ENCODE measurements at regions not wholly inside any gene's neighbourhood (a gene's known extent, or its start where the extent isn't known, plus 50 kb on each side); places are given as distances from the start of the nearest gene placed in this dataset.

GRCh38 chr1:80076469-80076868 lies 1069.9 kb upstream of the ADGRL4 start:
- DNase-seq: no peak

GRCh38 chr1:80075351-80075750 lies 1068.8 kb upstream of the ADGRL4 start:
- DNase-seq: no peak

GRCh38 chr1:80072563-80072962 lies 1066.0 kb upstream of the ADGRL4 start:
- no peak for DNase-seq

DNA sequence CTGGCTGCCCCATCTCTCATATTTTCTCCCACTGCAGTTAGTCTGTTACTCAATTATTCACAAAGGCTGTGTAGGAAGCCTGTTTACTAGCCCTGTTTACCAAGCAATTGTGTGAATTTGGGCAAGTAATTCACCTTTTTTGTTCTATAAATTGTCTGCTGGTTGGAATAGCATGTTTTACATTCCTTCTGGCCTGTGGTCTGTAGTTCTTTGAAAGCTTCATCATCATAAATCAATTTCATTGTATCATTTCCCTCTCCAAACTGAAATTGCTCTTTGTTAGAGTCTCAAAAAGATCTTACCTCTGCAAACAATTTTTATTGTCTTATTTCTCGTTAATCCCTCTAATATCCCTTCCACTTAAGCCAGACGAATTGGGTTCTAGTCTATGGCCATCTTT lies 1059.5 kb upstream of the ADGRL4 start:
- DNase-seq: no peak

DNA sequence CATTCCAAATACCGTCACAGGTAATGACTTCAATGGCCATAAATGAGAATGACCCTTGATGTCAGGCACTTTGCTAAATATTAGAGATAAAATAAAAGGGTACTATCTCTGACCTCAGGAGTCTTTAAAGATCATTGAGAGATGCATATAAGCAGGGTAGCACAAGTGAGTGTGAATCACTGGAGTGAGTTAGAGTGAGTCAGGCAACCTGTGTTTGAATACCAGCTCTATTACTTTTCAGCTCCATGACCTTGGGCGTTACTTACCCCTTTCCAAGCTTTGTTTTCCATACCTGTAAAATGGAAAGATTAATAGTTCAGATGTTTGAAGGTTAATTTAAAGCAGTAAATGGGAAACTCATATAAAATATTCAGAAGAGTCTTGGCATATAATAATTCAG lies 1058.0 kb upstream of the ADGRL4 start:
- no peak for DNase-seq

GRCh38 chr1:80059940-80060339 lies 1053.4 kb upstream of the ADGRL4 start:
- DNase-seq: no peak

GRCh38 chr1:80056179-80056578 lies 1049.6 kb upstream of the ADGRL4 start:
- DNase-seq: no peak

- DNase-seq: no peak
Observed at GRCh38 chr1:80054129-80054528, 1047.6 kb upstream of the ADGRL4 start.

GRCh38 chr1:80053613-80054012 lies 1047.1 kb upstream of the ADGRL4 start:
- DNase-seq: no peak

GRCh38 chr1:80050523-80050922 lies 1044.0 kb upstream of the ADGRL4 start:
- no peak for DNase-seq

GRCh38 chr1:80050085-80050484 lies 1043.6 kb upstream of the ADGRL4 start:
- no peak for DNase-seq

GRCh38 chr1:80048716-80049115 lies 1042.2 kb upstream of the ADGRL4 start:
- no peak for DNase-seq

DNA sequence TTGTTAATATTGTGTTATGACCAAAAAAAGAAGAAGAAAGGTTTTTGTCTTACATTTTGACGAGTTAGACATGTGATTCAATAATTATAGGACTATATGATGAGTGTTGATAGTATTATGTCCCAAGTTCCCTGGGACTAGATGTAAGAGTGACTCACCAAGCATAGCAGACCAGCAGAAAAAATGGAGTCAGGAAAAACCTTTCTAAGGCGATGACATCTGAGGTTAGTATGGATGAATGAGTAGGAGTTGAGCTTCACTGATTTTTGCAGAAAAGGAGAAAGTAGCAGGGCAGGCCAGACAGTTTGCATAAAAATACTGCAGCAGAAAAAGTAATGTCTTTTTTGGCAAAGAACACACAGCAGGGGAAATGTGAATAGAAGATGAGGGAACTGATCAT lies 1041.3 kb upstream of the ADGRL4 start:
- DNase-seq: no peak

GRCh38 chr1:80044662-80045061 lies 1038.1 kb upstream of the ADGRL4 start:
- DNase-seq: no peak

GRCh38 chr1:80036690-80037432 lies 1030.3 kb upstream of the ADGRL4 start:
- DNase-seq: no peak

DNA sequence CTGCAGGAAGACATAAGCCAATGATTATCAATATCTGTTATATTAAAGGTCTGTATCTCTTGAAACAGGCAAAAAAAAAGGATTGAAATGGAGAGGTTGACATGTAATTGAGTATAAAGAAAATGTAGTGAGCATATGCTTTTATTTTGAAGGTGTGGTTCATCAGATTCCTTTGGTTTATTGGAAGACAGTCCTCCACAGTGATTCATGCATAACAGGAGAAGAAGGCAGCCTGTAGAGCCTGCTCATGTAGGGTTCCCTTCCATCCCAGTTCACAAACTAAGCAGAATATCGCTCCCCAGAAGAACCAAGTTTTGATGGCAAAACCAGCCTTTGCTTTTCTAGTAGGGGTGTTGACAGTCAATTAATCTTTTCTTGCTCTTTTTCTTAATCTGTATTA lies 1016.8 kb upstream of the ADGRL4 start:
- no peak for DNase-seq

- DNase-seq: no peak
Observed at GRCh38 chr1:80021891-80022290, 1015.4 kb upstream of the ADGRL4 start.

- no peak for DNase-seq
Observed at GRCh38 chr1:80018348-80018747, 1011.8 kb upstream of the ADGRL4 start.

DNA sequence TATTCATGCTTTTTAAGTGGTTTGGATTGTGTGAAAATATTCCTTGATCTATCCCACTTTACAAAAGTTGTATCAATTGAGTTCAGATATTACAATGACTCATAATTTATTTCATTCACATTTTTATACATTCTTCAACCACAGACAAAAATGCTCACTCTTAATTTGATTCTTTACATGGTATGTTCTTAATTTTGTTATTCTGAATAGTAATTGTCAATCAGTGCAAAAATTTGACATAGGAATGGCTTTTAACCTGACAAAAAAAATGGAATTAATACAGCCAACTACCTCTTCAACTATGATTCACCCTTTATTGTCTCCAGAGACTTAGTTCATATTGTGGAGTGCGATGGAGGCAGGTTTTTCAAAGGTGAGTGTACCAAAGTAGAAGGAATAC lies 1002.4 kb upstream of the ADGRL4 start:
- no peak for DNase-seq

- DNase-seq: no peak
Observed at GRCh38 chr1:80003250-80003649, 996.7 kb upstream of the ADGRL4 start.

GRCh38 chr1:79988401-79988800 lies 981.9 kb upstream of the ADGRL4 start:
- no peak for DNase-seq

- DNase-seq: no peak
Observed at GRCh38 chr1:79982211-79982610, 975.7 kb upstream of the ADGRL4 start.

DNA sequence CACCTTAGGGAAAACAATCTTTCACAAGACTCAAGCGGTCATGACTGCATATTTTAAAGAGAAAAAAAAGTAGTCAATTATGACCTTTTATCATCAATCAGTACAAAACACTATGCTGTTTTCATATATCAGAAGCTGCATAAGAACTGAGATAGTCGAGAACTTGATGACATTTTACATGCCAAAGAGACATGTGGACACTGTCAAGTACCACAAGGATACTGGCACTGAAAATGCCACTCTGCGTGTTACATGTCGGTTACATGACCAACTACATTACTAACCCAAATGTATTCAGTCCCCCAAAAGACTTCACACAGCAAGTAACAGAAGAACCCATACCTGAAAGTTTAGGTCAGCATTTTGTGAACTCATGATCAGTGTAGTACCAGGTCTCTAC lies 975.0 kb upstream of the ADGRL4 start:
- DNase-seq: no peak

- DNase-seq: no peak
Observed at GRCh38 chr1:79979346-79979745, 972.8 kb upstream of the ADGRL4 start.

GRCh38 chr1:79976287-79976686 lies 969.8 kb upstream of the ADGRL4 start:
- no peak for DNase-seq
